HG03095 (cell line): ENCODE measurements at regions not wholly inside any gene's neighbourhood (a gene's known extent, or its start where the extent isn't known, plus 50 kb on each side); places are given as distances from the start of the nearest gene placed in this dataset.

Experiments used
- ATAC-seq: cut with Tn5 transposase; IDR thresholded peaks from one replicate; pipeline ENCODE4 v1.9.1; 2021; ENCODE audit warnings: moderate library complexity; ENCODE audit not compliant: unreplicated experiment

- no peak for ATAC-seq
Measured at GRCh38 chr2:213202011-213202410, 50.6 kb upstream of the IKZF2 start.

DNA sequence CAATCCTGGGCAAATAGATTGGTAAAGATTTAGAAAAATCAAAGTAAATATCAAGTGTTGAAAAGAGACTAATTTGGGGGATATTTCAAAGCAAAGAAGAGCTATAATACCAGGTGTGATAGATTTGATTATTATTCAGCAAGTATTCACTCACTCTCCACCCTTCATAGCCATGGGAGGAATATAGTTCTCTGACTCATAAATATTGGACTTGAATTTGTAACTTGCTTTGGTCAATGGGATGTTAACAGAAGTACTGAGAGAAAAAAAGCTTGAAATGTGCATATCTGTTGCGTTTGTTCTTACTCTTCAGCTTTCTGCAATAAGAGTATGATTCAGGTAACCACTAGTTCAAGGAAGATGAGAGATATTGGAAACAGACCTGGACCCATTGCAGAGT lies 54.5 kb upstream of the IKZF2 start:
- no peak for ATAC-seq

GRCh38 chr2:213213186-213213585 lies 61.8 kb upstream of the IKZF2 start:
- ATAC-seq = no peak

GRCh38 chr2:213214209-213214608 lies 62.8 kb upstream of the IKZF2 start:
- no peak for ATAC-seq

DNA sequence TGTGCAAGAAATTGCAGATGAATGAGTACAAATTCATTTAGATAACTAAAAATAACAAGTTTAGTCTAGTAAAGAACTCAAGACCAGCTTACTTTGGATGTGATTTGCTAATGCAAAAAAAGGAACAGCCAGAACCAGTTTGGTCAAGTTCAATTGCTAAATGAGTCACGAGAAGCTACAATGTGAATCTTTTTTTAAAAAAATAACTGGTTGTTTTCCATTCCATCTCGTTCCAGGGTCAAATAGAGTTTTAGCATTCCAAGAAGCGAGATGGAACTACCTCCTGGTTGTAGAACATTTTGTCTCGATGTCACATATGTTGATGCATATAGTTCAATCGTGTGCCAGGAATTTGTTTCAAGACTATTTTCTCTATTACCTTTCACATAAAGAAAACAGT lies 65.0 kb upstream of the IKZF2 start:
- ATAC-seq = no peak

DNA sequence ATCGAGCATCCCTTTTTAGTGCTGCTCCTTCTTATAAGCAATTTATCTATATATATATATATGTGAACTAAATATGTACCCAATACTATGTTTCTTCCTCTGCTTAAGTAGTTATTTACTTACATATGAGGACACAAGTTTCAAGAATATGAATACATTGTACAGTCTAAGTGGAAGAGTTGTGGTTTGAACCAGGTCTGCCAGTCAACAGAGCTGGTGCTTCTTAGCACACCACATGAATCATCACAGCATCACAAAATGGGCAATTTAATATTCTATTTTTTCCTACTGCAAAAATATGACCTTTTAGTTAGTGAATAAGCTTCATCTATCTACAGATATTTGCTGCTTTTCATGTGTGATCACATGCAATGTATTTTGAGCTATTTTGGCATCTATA lies 64.4 kb upstream of the SPAG16 start:
- no peak for ATAC-seq

GRCh38 chr2:213220967-213221603 lies 63.2 kb upstream of the SPAG16 start:
- no peak for ATAC-seq

GRCh38 chr2:213221957-213222356 lies 62.3 kb upstream of the SPAG16 start:
- ATAC-seq = no peak

DNA sequence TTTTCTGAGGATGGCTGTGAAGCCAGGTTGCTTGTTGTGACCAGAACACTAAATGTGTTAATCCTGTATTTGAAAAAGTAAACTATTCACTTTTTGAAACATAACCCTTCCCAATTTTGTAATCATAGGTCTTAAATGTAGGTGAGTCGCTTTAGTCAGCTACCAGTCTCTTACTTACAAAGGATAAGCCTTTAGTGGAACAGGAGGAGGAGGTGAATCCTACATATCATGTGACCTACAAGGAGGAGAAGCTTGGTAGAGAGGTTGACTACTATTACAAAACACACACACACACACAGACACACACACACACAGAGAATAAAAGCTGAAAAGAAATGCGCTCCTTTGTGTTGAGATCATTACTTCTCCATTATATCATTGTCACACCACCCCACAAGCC lies 59.9 kb upstream of the SPAG16 start:
- no peak for ATAC-seq

DNA sequence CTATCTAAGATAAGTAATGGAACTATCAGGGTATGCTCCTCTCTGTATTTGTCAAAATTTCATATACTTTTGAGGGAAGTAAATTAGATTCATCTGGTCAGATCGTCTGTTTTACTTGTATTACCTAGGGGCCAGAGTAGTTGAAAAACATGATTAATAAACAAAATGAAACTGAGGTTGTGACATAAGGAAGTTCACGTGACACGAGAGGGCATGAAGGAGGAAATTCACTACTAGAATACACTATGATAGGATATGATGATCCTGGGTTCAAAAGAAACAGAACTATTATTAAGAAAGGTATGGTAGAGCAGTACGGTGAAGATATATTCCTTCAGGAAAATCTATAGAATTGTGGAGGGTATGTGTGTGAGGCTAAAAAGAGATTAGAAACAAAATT lies 58.4 kb upstream of the SPAG16 start:
- ATAC-seq = no peak

DNA sequence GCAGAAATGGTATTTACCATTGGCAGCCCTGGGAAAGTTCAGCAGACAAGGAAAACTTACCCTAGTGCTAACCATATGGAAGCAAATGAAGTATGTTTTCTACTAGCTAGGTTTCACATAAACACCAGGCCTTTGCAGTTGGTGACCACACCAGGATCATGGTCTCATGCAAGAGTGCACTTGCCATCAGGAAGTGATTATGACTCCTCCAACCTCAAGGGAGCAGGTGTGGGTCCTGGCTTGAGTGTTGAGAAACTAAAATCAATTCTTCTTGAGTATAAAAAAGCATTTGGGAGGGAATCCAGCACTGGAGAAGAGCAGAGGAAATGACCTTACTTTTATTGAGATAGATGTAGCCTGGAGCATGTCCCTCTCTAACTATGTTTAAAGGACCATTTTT lies 56.8 kb upstream of the SPAG16 start:
- ATAC-seq = peak; percentile 96

DNA sequence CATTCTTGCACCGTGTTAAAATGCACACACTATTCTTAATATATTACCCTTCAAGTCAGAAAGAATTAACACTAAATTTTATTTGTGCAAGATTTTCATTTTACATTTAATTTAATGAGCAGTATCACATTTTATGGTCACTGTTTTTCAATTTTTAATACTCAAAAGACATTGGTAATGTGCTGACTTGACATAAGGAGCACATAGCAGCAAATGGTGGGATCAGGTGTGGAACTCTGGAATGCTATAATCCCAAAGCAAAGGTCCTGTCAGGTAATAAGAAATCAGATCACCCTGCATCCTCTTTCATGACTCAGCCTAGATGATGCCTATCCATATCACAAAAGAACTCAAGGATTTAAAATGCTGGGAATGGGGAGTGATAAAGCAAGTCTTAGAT lies 55.6 kb upstream of the SPAG16 start:
- no peak for ATAC-seq

- ATAC-seq = no peak
Measured at GRCh38 chr2:213229814-213230213, 54.5 kb upstream of the SPAG16 start.

DNA sequence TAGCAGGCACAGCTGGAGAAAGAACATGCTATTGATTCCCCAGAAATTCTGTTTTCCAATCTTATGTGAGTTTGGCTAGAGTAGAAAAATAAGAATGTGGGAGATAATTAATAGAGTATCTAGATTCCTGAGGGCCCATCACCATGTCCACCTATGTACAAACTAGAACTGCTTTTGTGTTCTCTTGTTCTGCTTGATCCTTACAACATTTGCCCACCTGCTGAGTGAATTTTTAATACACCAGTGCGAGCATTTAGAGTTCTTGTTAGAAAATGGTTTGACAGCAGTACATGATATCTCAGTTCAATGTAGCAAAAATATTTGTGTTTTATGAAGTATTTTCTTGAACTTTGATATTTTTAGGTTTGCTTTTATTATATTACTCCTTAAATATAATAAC lies 52.3 kb upstream of the SPAG16 start:
- no peak for ATAC-seq

DNA sequence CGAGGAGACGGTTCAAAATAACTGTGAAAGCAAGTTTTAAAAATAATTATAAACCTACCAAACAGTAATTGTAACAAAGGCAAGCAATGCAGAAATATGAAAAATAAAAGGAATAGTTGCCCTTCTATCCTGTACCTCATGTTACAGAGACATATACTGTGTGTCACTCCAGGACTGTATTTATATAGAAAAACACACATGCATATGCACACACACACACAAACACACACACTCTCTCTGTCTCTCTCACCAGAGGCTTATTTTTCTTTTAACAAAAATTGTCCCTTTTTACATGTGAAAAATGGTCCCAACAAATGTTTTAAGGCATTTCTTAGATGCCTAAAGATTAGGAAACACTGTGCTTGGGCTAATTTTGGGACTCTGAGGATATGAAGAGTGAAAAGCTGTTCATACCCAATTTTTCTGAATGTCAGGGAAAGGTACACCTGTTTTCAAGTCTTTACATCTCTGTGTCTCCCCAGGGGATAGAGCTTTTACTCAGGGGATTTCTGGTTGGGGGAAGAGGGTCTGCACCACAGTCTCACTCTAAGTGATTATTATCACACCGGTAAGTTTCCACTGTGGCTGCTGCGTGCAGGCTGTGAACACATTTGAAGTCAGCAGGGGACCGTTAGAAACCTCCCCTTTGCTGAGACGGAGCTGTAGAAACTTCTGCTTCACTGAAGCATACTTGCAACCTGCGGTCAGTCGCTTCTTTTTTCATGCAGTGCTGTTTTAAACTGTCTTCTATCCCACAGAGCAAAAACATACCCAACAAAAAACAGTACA lies 51.4 kb upstream of the SPAG16 start:
- peak; percentile 94 for ATAC-seq

- ATAC-seq = no peak
Measured at GRCh38 chr2:213233438-213234330, 50.6 kb upstream of the SPAG16 start.
